ENCODE measurements at regions not wholly inside any gene's neighbourhood (a gene's known extent, or its start where the extent isn't known, plus 50 kb on each side); places are given as distances from the start of the nearest gene placed in this dataset.

- Histone ChIP-seq H4K20me1 (ENCODE audit: insufficient read depth, low read length) (no peaks in the 10 kb centered on the region), H3K27ac (ENCODE audit: low read depth in 1 of 2, low read length in 2 of 2) (peak overlapping the region in 1 of 2 donors; percentile 72), H3K4me3 (replicated peaks in 1 of 3; ENCODE audit: low read depth in 2 of 3, low read length in 3 of 3) (peak overlapping the region in 1 of 3 experiments; percentile 7), H3K9me3 (replicated peaks in 1 of 2; ENCODE audit: control insufficient read depth in 1 of 2, insufficient read depth in 1 of 2, low read length in 2 of 2) (no peaks in the 10 kb centered on the region), H2AFZ (ENCODE audit: insufficient read depth, low read depth, low read length, poor library complexity, severe bottlenecking) (no peak overlapping the region), H3K79me2 (ENCODE audit: insufficient read depth, low read length) (peaks cover 87% of the 10 kb centered on the region), H3K36me3 (replicated peaks in 1 of 2; ENCODE audit: control insufficient read depth in 1 of 2, insufficient read depth in 2 of 2, low read length in 2 of 2) (peaks cover 0 to 23% of the 10 kb centered on the region in 2 donors), H3K27me3 (ENCODE audit: control insufficient read depth in 2 of 2, insufficient read depth in 2 of 2, low read length in 2 of 2) (no peaks in the 10 kb centered on the region), H3K4me1 (ENCODE audit: control insufficient read depth in 1 of 2, insufficient read depth in 2 of 2, low read length in 2 of 2) (peaks cover 60 to 63% of the 10 kb centered on the region in 2 donors), H3K9ac (ENCODE audit: insufficient read depth, low read length, poor library complexity, severe bottlenecking) (no peak overlapping the region), H3K4me2 (replicated peaks; ENCODE audit: extremely low read depth, low read length, poor library complexity, severe bottlenecking) (peak overlapping the region; percentile 32)
- TF ChIP-seq, protein P1, sequence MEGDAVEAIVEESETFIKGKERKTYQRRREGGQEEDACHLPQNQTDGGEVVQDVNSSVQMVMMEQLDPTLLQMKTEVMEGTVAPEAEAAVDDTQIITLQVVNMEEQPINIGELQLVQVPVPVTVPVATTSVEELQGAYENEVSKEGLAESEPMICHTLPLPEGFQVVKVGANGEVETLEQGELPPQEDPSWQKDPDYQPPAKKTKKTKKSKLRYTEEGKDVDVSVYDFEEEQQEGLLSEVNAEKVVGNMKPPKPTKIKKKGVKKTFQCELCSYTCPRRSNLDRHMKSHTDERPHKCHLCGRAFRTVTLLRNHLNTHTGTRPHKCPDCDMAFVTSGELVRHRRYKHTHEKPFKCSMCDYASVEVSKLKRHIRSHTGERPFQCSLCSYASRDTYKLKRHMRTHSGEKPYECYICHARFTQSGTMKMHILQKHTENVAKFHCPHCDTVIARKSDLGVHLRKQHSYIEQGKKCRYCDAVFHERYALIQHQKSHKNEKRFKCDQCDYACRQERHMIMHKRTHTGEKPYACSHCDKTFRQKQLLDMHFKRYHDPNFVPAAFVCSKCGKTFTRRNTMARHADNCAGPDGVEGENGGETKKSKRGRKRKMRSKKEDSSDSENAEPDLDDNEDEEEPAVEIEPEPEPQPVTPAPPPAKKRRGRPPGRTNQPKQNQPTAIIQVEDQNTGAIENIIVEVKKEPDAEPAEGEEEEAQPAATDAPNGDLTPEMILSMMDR (IDR thresholded peaks at IDR 0.05), result no peak
- Mint-ChIP-seq H3K36me3 (peaks cover 57 to 65% of the 10 kb centered on the region in 2 donors), H3K27me3 (ENCODE audit: low read depth in 3 of 3) (peaks cover 0 to 5% (median 2%) of the 10 kb centered on the region in 3 donors), H3K4me3 (peak overlapping the region; percentile 26 to 39), H3K9me3 (peaks cover 0 to 3% (median 0%) of the 10 kb centered on the region in 7 donors), H3K4me1 (peaks cover 73% of the 10 kb centered on the region), H3K27ac (peak overlapping the region; percentile 88 to 92 (median 92))
- no CpG with 5 or more reads among the region's 4 CpGs for WGBS (ENCODE audit: insufficient coverage)
- intact Hi-C loops (cut with micrococcal nuclease), result loop anchor here in 1 of 2 donors (5.0 kb wide), 2 partner anchors 45 to 50 kb away; no protein-coding TSS in a partner anchor
- peak in 1 of 3 donors; percentile 23 for DNase-seq
Observed at GRCh38 chr6:11366934-11367637, 134.6 kb upstream of the NEDD9 start.

DNA sequence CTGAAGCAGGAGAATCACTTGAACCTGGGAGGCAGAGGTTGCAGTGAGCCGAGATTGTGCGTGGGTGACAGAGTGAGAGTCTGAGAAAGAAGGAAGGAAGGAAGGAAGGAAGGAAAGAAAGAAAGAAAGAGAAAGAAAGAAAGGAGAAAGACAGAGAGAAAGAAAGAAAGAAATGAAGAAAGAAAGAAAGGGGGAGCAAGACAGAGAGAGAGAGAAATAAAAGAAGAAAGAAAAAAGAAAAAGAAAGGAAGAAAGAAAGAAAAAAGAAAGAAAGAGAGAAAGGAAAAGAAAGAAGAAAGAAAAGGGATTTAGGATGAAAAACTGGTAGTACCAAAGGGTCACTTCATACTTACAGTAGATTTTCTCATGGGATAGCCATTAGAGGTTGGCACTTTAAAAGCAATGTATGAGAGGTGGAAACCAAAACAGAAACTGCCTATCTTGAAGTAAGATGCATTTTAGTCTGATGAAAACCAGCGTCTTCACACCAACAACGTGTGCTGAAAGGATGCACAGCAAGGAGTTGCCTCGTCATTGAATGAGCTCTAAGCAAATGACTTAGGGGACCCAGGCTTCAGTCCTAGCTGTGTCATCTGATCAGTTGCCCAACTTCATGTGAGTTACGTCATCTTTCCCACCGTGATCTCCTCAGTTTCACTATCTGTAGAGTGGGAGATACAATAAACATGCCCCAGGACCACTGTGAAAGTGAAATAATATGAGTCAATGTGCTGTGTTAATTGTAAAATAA, 133.9 kb upstream of the NEDD9 start:
- Mint-ChIP-seq H3K27ac (peak overlapping the region; percentile 88 to 92 (median 92)), H3K9me3 (peaks cover 0 to 3% (median under 1%) of the 10 kb centered on the region in 7 donors), H3K4me1 (peaks cover 71% of the 10 kb centered on the region), H3K4me3 (peak overlapping the region; percentile 26 to 39), H3K36me3 (peaks cover 60 to 68% of the 10 kb centered on the region in 2 donors), H3K27me3 (ENCODE audit: low read depth in 3 of 3) (peaks cover 0 to 7% (median 2%) of the 10 kb centered on the region in 3 donors)
- Histone ChIP-seq H2AFZ (ENCODE audit: insufficient read depth, low read depth, low read length, poor library complexity, severe bottlenecking) (no peak overlapping the region), H3K4me2 (replicated peaks; ENCODE audit: extremely low read depth, low read length, poor library complexity, severe bottlenecking) (peak overlapping the region; percentile 32), H3K79me2 (ENCODE audit: insufficient read depth, low read length) (peaks cover 85% of the 10 kb centered on the region), H3K4me1 (ENCODE audit: control insufficient read depth in 1 of 2, insufficient read depth in 2 of 2, low read length in 2 of 2) (peaks cover 56 to 57% of the 10 kb centered on the region in 2 donors), H3K27ac (ENCODE audit: low read depth in 1 of 2, low read length in 2 of 2) (peak overlapping the region; percentile 1 to 72), H3K27me3 (ENCODE audit: control insufficient read depth in 2 of 2, insufficient read depth in 2 of 2, low read length in 2 of 2) (no peaks in the 10 kb centered on the region), H4K20me1 (ENCODE audit: insufficient read depth, low read length) (no peaks in the 10 kb centered on the region), H3K36me3 (replicated peaks in 1 of 2; ENCODE audit: control insufficient read depth in 1 of 2, insufficient read depth in 2 of 2, low read length in 2 of 2) (peaks cover 0 to 31% of the 10 kb centered on the region in 2 donors), H3K9ac (ENCODE audit: insufficient read depth, low read length, poor library complexity, severe bottlenecking) (no peak overlapping the region), H3K4me3 (replicated peaks in 1 of 3; ENCODE audit: low read depth in 2 of 3, low read length in 3 of 3) (peak overlapping the region in 1 of 3 experiments; percentile 7), H3K9me3 (replicated peaks in 1 of 2; ENCODE audit: control insufficient read depth in 1 of 2, insufficient read depth in 1 of 2, low read length in 2 of 2) (no peaks in the 10 kb centered on the region)
- peak; percentile 86 to 96 (median 92) for DNase-seq
- intact Hi-C loops (cut with micrococcal nuclease), result loop anchor here in 1 of 2 donors (5.0 kb wide), 2 partner anchors 46 to 49 kb away; no protein-coding TSS in a partner anchor
- TF ChIP-seq, protein P1 (IDR thresholded peaks at IDR 0.05), result no peak
- 83% methylated on average over 2 of the region's 7 CpGs for WGBS (ENCODE audit: insufficient coverage)
